Stimulated activated CD4-positive, alpha-beta T cell treated with anti-CD3 and anti-CD28 coated beads, Interleukin-2, amount 100 ng/mL, for 4 hours (primary cell): ENCODE measurements at regions not wholly inside any gene's neighbourhood (a gene's known extent, or its start where the extent isn't known, plus 50 kb on each side); places are given as distances from the start of the nearest gene placed in this dataset.

Source experiments
- DNase-seq: peaks from one replicate; pipeline ENCODE4 v3.0.0-alpha.2; 2020; ENCODE audit warnings: low read depth

DNA sequence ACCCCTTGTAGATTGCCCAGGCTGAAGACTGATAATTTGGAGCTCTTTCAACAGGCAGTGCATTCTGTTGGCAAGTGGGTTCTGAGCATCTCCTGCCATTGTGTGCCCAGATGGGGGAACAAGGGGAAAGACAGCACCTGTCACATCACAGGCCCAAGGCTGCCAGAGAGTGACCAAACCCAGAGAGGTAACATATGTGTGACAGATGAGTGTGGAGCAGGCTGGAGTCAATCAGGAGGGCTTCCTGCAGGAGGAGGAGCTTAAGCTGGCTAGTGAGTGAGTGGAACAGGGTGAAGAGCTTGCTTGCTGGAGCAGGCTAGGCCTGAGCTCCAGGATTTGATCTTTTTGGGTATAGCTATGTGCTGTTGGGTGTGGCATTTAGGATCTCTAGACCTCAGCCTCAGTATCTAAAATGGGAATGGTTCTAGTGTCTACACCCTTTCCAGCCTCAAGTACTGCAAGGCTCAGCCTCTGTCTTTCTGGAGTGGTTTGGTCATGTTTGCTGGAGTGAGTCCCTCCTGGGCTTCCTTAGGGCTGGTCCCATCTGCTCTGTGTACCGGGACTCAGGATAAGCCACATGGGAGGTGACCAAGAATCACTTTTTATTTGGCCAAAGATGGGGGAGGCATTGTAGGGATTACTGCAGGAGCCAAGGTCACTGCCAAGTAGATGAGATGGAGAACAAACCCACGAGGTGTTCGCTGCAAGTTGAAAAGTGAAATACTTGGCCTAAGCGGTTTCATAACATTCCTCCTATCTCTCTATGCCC, 152.4 kb upstream of the TSHZ3 start:
- DNase-seq = no peak

GRCh38 chr19:31502536-31503170, 153.4 kb upstream of the TSHZ3 start:
- no peak for DNase-seq

DNA sequence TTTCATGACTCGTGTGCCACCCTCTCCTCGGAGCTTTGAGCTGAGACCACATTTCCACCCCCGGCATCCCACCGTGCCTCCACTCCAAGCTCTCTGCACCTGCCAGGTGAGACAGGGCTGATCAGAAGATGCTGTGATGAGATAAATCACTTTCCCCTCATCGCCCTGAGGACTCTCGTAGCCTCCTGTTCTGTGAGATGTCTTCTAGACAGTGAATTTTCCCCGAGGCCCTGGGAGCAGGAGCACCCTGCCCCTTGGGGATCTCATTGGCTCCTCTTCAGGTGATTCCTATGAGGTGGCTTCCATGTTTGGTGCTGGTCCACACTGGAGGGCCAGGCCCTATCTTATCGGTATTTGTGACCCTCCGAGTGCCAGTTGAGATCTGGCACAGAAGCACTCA, 154.0 kb upstream of the TSHZ3 start:
- no peak for DNase-seq

GRCh38 chr19:31504221-31504620, 155.0 kb upstream of the TSHZ3 start:
- no peak for DNase-seq

DNA sequence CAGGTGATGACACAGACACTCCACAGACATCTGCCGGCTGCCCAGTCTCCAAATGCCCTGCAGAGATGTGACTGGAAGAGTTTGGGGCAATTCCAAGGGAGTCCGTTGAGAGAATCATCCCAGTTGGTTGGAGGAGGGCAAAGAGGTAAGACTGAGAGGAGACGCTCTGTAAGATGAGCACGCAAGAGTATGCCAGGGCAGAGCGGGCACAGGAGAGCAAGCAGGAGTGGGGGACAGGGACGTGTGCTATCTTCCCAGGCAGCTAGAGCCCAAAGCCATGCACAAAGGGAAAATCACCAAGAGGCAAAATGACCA, 156.3 kb upstream of the TSHZ3 start:
- DNase-seq = no peak

DNA sequence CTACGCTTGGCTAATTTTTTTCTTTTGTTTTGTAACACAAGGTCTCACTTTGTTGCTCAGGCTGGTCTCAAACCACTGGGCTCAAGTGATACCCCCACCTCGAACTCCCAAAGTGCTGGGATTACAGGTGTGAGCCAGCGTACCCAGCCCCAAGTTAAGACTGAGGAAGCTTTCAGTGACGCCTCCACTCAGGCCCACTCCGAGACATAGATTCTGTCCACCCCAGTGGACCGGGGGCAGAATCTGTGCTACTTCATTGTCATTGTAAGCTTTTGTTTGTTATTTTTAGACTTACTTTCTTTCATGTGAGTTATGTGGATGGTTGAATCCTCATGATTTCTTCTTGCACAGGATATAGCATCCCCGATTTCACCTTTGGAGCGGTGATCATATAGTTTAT, 156.9 kb upstream of the TSHZ3 start:
- no peak for DNase-seq

- DNase-seq = no peak
These were observed 161.4 kb upstream of the TSHZ3 start for GRCh38 chr19:31510635-31511034.

- DNase-seq = no peak
These were observed 161.9 kb upstream of the TSHZ3 start for GRCh38 chr19:31511098-31511497.

DNA sequence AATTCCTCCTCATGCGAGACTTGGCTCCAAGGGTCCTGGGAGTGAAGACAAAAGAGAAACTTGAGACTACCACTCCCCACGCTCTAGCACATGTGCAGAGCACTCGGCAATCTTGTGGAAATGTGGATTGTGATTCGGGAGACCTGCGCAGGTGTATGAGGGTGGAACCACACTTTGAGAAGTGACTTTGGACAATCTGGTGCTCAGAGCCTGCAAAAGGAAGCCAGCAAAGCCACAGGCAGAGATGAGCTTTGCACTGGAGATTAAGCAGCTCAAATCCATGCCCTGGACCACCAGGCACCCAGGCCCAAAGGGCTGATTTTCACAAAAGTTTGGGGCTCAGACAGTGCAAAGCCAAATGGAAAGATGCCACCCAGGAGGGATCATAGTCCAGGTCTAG, 162.5 kb upstream of the TSHZ3 start:
- no peak for DNase-seq

GRCh38 chr19:31512181-31512970, 163.1 kb upstream of the TSHZ3 start:
- no peak for DNase-seq

GRCh38 chr19:31513841-31514240, 164.6 kb upstream of the TSHZ3 start:
- no peak for DNase-seq

DNA sequence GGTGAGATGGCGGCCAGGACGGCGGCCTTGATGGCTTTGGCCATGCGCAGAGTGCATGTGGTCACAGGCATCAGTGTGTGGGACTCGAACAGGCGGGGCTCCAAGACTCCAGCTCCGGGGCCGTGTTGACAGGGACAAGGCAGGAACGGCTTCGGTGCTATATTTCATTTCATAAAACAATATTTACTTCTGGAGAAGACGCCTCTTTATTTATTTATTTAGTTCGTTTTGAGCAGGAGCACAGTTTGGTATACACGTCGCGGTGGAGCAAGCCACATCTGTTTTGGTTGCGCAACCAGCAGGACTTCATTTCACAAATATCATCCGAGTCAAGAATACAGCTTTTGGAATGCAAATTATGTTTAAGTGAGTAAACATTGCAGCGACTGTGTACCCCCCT, 166.7 kb upstream of the TSHZ3 start:
- DNase-seq = no peak

DNA sequence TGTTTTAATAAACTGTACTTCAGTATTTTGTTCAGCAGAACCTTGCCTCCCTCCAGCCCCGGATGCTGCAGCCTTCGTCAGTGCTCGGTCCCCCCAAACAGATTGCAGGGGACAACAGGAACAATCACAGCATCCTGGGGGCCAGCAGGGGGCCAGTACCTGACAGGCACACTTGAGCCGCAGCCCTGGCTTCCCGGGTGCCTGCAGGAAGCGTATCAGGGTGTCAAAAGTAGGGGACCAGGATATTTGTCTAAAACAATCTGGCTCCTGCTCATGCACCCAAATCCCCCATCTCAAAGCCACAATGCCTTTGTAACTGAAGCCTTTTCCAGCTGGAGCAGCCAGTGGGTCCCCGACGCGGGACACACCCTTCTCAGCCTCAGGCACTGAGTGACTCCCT, 167.5 kb upstream of the TSHZ3 start:
- no peak for DNase-seq

DNA sequence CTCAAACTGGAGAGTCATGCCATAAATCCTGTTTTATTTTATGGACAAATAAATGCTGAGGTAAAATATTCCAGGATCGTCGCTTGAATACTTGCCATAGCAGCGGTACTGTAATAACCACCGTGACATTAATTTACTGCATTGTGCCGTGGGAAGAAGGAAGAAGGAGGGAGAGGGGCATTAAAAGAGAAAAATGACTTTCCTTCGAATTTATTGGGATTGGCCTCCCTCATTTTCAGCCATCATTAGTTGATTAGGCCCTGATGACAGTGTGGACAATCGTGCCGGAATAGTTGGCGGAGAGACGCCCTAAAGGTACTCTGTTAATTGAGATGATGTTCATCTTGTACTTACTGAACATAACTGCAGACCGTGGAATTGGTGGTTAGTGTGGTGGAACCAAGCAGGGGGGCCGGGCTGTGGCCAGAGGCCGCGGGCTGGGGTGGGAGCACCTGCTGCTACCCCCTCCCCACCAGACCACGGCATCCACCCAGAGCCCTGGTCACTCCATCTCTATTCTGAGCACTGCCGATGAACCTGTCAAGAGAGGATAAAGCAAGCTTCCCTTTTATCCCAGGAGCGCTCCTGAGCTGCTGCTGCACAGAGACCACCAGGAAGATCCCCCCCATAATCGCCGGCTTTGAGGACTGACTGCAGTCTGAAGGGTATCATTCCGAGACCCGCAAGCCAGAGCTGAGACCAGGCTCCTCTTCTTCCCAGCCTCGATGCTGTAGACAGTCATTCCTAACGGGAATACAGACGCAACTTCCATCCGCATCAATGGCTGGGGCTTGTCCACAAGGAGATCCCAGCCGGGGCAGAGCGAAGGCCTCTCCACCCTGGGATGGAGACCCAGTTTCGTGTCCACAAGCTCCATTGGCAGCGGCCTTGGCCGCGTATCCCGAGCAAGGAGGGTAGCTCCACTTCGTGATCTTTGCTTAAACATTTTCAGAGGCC, 168.3 kb upstream of the TSHZ3 start:
- DNase-seq = no peak

- DNase-seq = no peak
These were observed 169.2 kb upstream of the TSHZ3 start for GRCh38 chr19:31518216-31519020.

- no peak for DNase-seq
These were observed 170.0 kb upstream of the TSHZ3 start for GRCh38 chr19:31519256-31519655.

- no peak for DNase-seq
These were observed 170.7 kb upstream of the TSHZ3 start for GRCh38 chr19:31519908-31520307.

DNA sequence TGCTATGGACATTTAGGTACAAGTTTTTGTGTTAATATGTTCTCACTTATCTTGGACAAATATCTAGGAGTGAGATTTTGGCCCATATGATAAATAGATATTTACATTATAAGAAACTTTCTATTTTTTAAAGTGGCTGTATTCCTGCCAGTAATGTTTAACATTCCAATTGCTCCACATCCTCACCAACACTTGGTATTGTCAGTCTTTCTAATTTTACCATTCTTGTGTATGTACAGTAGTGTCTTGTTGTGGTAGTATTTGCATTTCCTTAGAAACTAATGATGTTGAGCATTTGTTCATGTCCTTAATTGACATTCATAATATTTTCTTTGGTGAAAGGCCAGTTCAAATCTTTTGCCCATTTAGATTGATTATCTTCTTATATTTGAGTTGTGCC, 171.4 kb upstream of the TSHZ3 start:
- DNase-seq = no peak

- no peak for DNase-seq
These were observed 176.4 kb upstream of the TSHZ3 start for GRCh38 chr19:31525610-31526147.

DNA sequence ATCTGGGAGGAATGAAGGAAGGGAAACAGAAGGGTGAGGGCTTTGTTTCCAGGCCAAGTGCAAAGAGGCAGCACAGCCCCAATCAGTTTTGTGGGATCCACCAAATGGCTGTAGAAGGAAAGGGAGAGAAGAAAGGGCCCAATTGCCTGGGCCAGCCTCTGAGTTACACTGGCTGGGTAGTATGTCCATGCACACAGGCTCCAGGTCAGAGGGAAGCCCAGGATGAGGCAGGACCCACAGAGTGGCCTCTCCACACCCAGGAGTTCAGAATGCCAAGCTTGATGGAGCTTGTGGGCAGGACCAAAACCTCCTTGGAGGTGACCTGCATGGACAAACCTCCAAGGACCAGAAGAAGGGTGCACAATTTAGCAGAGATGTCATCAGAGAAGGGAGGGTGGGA, 178.2 kb upstream of the TSHZ3 start:
- no peak for DNase-seq

- DNase-seq = no peak
These were observed 179.0 kb upstream of the TSHZ3 start for GRCh38 chr19:31528261-31528660.
